ENCODE measurements at regions not wholly inside any gene's neighbourhood (a gene's known extent, or its start where the extent isn't known, plus 50 kb on each side); places are given as distances from the start of the nearest gene placed in this dataset.

DNA sequence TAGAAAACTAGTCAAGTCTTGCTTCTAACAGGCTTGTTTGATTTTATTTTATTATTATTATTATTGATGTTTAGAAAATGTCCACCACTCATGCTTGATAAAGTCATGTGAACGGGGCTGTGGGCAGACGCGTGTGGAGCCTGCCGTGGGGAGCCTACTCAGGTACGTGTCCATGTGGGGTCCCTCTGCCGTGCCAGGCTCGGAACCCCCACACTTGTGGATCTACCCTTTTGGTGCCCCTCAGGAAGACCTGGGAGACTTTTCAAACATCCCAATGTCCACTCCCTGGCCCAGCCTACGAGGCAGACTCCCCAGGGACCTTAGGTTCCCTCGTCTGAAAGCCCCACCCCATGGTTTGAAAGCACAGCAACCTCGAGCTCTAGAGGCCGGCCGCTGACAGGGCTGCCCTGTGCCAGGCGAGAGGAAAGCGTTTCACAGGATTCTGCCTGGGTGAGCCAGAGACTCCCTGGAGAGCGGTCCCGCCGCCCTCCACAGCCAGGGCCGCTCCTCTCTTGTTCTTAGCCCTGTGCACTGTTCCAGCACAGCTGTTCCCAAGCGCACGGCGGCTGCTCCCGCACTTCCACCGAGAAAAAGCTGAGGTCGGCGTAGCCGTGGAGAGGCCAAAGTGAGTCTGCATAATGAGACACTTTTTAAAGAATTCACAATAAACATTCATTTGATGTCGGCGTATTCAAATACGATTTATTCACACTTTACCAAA lies 249.7 kb downstream of the TTLL2 start:
- TF ChIP-seq, protein P1, sequence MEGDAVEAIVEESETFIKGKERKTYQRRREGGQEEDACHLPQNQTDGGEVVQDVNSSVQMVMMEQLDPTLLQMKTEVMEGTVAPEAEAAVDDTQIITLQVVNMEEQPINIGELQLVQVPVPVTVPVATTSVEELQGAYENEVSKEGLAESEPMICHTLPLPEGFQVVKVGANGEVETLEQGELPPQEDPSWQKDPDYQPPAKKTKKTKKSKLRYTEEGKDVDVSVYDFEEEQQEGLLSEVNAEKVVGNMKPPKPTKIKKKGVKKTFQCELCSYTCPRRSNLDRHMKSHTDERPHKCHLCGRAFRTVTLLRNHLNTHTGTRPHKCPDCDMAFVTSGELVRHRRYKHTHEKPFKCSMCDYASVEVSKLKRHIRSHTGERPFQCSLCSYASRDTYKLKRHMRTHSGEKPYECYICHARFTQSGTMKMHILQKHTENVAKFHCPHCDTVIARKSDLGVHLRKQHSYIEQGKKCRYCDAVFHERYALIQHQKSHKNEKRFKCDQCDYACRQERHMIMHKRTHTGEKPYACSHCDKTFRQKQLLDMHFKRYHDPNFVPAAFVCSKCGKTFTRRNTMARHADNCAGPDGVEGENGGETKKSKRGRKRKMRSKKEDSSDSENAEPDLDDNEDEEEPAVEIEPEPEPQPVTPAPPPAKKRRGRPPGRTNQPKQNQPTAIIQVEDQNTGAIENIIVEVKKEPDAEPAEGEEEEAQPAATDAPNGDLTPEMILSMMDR (IDR thresholded peaks at IDR 0.05; ENCODE audit: low read depth, low read length, poor library complexity, severe bottlenecking): no peak
- TF ChIP-seq EZH2phosphoT487 (IDR thresholded peaks at IDR 0.05; ENCODE audit: borderline replicate concordance, low read length): no peak

Data from DOHH2 (cell line).